ENCODE measurements at regions not wholly inside any gene's neighbourhood (a gene's known extent, or its start where the extent isn't known, plus 50 kb on each side); places are given as distances from the start of the nearest gene placed in this dataset.
A peak's percentile ranks its signal among the peaks of the same experiment; 100 is the strongest.

DNA sequence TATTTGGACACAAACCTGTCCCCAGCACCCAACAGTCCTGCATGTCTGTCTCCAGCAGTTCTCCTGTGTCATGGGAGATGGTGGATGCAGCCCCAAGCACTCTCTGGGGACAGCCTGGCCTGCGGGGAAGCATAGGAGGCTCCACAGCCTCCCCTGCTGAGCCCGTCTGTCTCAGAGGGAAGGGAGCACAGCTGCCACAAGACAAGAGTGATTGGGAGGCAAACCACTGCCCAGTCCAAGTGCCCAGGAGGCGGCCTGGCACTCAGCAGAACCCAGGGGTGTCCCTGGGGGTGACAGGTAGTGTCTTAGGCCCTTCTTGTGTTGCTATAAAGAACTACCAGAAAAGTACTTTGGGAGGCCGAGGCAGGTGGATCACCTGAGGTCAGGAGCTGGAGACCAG is 211.2 kb upstream of the MYT1L start:
- no peak overlapping the region for H3K4me3 ChIP-seq
- H3K9me3 ChIP-seq: no peaks in the 10 kb centered on the region
- H3K36me3 ChIP-seq: no peaks in the 10 kb centered on the region
- TF ChIP-seq POLR2A (IDR thresholded peaks at IDR 0.05): no peak
- TF ChIP-seq, protein P1, sequence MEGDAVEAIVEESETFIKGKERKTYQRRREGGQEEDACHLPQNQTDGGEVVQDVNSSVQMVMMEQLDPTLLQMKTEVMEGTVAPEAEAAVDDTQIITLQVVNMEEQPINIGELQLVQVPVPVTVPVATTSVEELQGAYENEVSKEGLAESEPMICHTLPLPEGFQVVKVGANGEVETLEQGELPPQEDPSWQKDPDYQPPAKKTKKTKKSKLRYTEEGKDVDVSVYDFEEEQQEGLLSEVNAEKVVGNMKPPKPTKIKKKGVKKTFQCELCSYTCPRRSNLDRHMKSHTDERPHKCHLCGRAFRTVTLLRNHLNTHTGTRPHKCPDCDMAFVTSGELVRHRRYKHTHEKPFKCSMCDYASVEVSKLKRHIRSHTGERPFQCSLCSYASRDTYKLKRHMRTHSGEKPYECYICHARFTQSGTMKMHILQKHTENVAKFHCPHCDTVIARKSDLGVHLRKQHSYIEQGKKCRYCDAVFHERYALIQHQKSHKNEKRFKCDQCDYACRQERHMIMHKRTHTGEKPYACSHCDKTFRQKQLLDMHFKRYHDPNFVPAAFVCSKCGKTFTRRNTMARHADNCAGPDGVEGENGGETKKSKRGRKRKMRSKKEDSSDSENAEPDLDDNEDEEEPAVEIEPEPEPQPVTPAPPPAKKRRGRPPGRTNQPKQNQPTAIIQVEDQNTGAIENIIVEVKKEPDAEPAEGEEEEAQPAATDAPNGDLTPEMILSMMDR (IDR thresholded peaks at IDR 0.05): no peak
- intact Hi-C loops (cut with DNase I): no loop called here
- H3K4me1 ChIP-seq: no peaks in the 10 kb centered on the region
- ATAC-seq (peak in 1 of 4 donors; percentile 25), DNase-seq (no peak)
- WGBS (ENCODE audit: insufficient coverage, low coverage, low lambda C conversion rate, missing lambda C conversion rate): 40% methylated on average over 1 of the region's 4 CpGs
- H3K27me3 ChIP-seq: no peaks in the 10 kb centered on the region
- no peak overlapping the region for H3K27ac ChIP-seq

DNA sequence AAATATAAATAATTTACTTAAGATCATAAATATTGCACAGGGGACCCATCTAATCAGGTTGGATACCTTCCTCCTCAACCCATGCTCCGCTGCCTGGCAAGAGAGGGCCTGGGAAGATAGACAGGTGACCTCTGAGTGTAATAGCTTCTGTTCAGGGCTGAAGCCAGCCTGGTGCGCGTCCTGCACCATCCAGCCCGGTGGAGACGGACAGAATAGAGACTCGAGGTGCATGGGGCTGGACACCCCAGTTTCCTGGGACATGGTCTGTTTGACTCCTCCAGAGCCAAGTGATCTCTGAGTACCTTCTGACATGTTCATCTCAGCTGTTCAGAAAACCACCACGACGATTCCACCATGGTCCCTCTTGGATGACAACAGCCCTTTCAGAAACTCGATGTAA is 209.3 kb upstream of the MYT1L start:
- intact Hi-C loops (cut with DNase I): no loop called here
- H3K4me3 ChIP-seq: no peak overlapping the region
- DNase-seq: no peak
- H3K9me3 ChIP-seq: no peaks in the 10 kb centered on the region
- H3K36me3 ChIP-seq: no peaks in the 10 kb centered on the region
- H3K27me3 ChIP-seq: no peaks in the 10 kb centered on the region
- no peaks in the 10 kb centered on the region for H3K4me1 ChIP-seq
- no peak for ATAC-seq
- H3K27ac ChIP-seq: no peak overlapping the region
- 80% methylated on average over 2 of the region's 9 CpGs for WGBS (ENCODE audit: insufficient coverage, low coverage, low lambda C conversion rate, missing lambda C conversion rate)
- TF ChIP-seq, protein P1 (IDR thresholded peaks at IDR 0.05): no peak
- no peak for TF ChIP-seq POLR2A (IDR thresholded peaks at IDR 0.05)

DNA sequence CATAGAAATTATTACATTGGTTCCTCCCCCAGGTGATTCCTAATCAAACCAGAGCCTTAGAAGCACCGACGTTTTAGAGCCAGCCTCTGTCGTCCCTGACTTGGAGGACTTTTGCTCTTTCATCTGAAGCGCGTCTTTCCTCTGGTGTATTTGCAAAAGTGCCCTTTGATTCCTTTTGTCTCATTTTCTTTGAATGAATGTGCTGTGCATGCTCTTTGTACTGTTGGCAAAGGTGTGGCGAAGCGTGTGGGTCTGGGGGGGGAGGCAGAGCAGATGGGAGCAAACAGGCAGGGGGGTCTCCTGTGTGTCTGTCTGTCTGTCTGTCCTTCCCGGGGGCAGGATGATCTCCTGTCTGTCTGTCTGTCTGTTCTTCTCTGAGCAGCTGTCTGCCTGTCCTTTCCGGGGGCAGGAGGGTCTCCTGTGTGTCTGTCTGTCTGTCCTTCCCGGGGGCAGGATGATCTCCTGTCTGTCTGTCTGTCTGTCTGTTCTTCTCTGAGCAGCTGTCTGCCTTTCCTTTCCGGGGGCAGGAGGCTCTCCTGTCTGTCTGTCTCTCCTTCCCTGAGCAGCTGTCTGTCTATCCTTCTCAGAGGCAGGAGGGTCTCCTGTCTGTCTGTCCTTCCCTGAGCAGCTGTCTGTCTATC is 205.5 kb upstream of the MYT1L start:
- DNase-seq: no peak
- 21% methylated on average over 10 of the region's 11 CpGs for WGBS (ENCODE audit: insufficient coverage, low coverage, low lambda C conversion rate, missing lambda C conversion rate)

DNA sequence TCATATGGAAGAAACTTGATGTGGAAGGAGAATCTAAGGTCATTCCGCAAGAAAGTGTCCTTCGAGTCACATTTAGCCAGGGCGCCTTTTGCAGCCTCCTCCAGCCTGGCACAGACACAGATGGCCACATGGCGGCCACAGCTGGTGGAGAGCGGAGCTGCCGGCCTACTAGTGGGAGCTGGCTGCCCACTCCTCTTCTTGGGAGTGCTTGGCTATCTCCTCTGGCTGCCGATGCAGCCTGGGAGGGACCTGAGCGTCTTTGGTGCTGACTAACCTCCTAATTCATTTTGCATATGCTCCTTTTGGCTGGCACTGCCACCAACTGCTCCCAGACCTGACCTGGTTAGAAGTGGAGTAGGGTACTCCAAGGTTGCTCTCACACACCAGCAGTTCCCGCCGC is 199.3 kb upstream of the MYT1L start:
- Histone ChIP-seq H3K27ac (no peak overlapping the region), H3K27me3 (no peaks in the 10 kb centered on the region), H3K36me3 (no peaks in the 10 kb centered on the region), H3K4me1 (no peaks in the 10 kb centered on the region), H3K9me3 (no peaks in the 10 kb centered on the region), H3K4me3 (no peak overlapping the region)
- intact Hi-C loops (cut with DNase I): no loop called here
- 78% methylated on average over 7 of the region's 10 CpGs for WGBS (ENCODE audit: insufficient coverage, low coverage, low lambda C conversion rate, missing lambda C conversion rate)
- DNase-seq (no peak), ATAC-seq (no peak)
- no peak for TF ChIP-seq POLR2A (IDR thresholded peaks at IDR 0.05)
- TF ChIP-seq, protein P1 (IDR thresholded peaks at IDR 0.05): no peak

More for the DNA sequence above, 205.5 kb upstream of the MYT1L start:
- no peaks in the 10 kb centered on the region for H3K27me3 ChIP-seq
- no peak overlapping the region for H3K4me3 ChIP-seq
- H3K4me1 ChIP-seq: no peaks in the 10 kb centered on the region
- no peak for ATAC-seq
- no peak for TF ChIP-seq POLR2A (IDR thresholded peaks at IDR 0.05)
- TF ChIP-seq, protein P1 (IDR thresholded peaks at IDR 0.05): no peak
- H3K9me3 ChIP-seq: no peaks in the 10 kb centered on the region
- no peaks in the 10 kb centered on the region for H3K36me3 ChIP-seq
- H3K27ac ChIP-seq: no peak overlapping the region
- intact Hi-C loops (cut with DNase I): no loop called here

DNA sequence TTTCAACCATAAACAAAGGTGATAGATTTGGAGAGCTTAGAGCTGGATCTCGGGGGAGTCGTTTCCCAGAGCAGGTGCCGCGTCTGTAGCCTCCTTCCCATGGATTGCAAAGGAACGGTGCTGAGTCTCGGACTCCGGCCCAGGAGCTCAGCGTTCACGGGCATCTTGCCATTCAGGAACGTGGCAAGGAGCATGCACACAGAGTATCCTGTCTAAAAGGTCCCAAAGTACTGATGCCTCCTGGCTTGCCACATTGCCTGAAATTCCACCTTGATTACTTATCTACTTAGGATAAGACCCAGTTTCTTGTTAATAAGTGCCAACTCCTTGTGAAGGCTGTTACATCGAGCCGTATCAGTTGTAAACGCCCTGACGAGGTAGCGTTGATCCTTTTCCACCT is 197.8 kb upstream of the MYT1L start:
- Histone ChIP-seq H3K27me3 (no peaks in the 10 kb centered on the region), H3K9me3 (no peaks in the 10 kb centered on the region), H3K36me3 (no peaks in the 10 kb centered on the region), H3K4me1 (no peaks in the 10 kb centered on the region), H3K27ac (no peak overlapping the region), H3K4me3 (no peak overlapping the region)
- no peak for TF ChIP-seq POLR2A (IDR thresholded peaks at IDR 0.05)
- intact Hi-C loops (cut with DNase I): no loop called here
- no peak for DNase-seq
- WGBS (ENCODE audit: insufficient coverage, low coverage, low lambda C conversion rate, missing lambda C conversion rate): 60% methylated on average over 12 of the region's 15 CpGs
- no peak for ATAC-seq

Data from right lobe of liver (tissue), 6 donors.